MM.1S (cell line): ENCODE measurements at regions not wholly inside any gene's neighbourhood (a gene's known extent, or its start where the extent isn't known, plus 50 kb on each side); places are given as distances from the start of the nearest gene placed in this dataset.

Experiments used
- DNase-seq: peaks from one replicate; pipeline ENCODE4 v3.0.0-alpha.2; 2015
- H2AFZ ChIP-seq: fragments of 300-600 bp; sonication (generic); 2 replicates; pipeline ENCODE4 v1.6.0; 2016; ENCODE audit warnings: antibody characterized with exemption, low read length
- H3F3A ChIP-seq: fragments of 300-600 bp; sonication (generic); 2 replicates; pipeline ENCODE4 v1.6.1; 2016; ENCODE audit warnings: mild to moderate bottlenecking, antibody characterized with exemption, low read length, moderate library complexity, mixed read lengths; ENCODE audit not compliant: insufficient read depth
- H3K27ac ChIP-seq: fragments of 300-600 bp; sonication (generic); 2 replicates; pipeline ENCODE4 v1.5.1; 2016; ENCODE audit warnings: mild to moderate bottlenecking, low read length
- H3K27me3 ChIP-seq: fragments of 300-600 bp; sonication (generic); replicated peaks from 2 replicates; pipeline ENCODE4 v1.6.0; 2016; ENCODE audit warnings: low read length; ENCODE audit not compliant: insufficient read depth
- H3K36me3 ChIP-seq: fragments of 300-600 bp; sonication (generic); replicated peaks from 2 replicates; pipeline ENCODE4 v1.6.1; 2016; ENCODE audit warnings: mild to moderate bottlenecking, low read length, mixed read lengths; ENCODE audit not compliant: insufficient read depth
- H3K4me1 ChIP-seq: fragments of 300-600 bp; sonication (generic); 2 replicates; pipeline ENCODE4 v1.6.1; 2016; ENCODE audit warnings: low read length, mixed read lengths
- H3K4me2 ChIP-seq: fragments of 300-600 bp; sonication (generic); 2 replicates; pipeline ENCODE4 v1.6.0; 2016; ENCODE audit warnings: low read depth, low read length
- H3K4me3 ChIP-seq: fragments of 300-600 bp; sonication (generic); 2 replicates; pipeline ENCODE4 v1.5.1; 2016; ENCODE audit warnings: low read length, mixed read lengths
- H3K79me2 ChIP-seq: fragments of 300-600 bp; sonication (generic); 2 replicates; pipeline ENCODE4 v1.6.1; 2016; ENCODE audit warnings: mixed run types, low read length, mixed read lengths
- H3K9ac ChIP-seq: fragments of 300-600 bp; sonication (generic); 2 replicates; pipeline ENCODE4 v1.6.1; 2016; ENCODE audit warnings: low read length, mixed read lengths
- H3K9me2 ChIP-seq: fragments of 300-600 bp; sonication (generic); replicated peaks from 2 replicates; pipeline ENCODE4 v1.6.1; 2016; ENCODE audit warnings: mild to moderate bottlenecking, low read length, mixed read lengths; ENCODE audit not compliant: insufficient read depth
- H3K9me3 ChIP-seq: fragments of 300-600 bp; sonication (generic); replicated peaks from 2 replicates; pipeline ENCODE4 v1.6.1; 2016; ENCODE audit warnings: mild to moderate bottlenecking, low read length, mixed read lengths; ENCODE audit not compliant: insufficient read depth
- H4K20me1 ChIP-seq: fragments of 300-600 bp; sonication (generic); 2 replicates; pipeline ENCODE4 v1.6.1; 2016; ENCODE audit warnings: mild to moderate bottlenecking, low read length, moderate library complexity, mixed read lengths; ENCODE audit not compliant: insufficient read depth
- CTCF ChIP-seq: fragments of 300-600 bp; sonication (generic); IDR thresholded peaks from 2 replicates; pipeline ENCODE4 v1.5.1; 2016; ENCODE audit warnings: antibody characterized with exemption, low read length, mixed read lengths
- EZH2 ChIP-seq: fragments of 300-600 bp; sonication (generic); optimal IDR thresholded peaks from 2 replicates; pipeline ENCODE3; 2017; ENCODE audit warnings: low read depth, mild to moderate bottlenecking, antibody characterized with exemption, low read length, mixed read lengths
- EZH2phosphoT487 ChIP-seq: fragments of 300-600 bp; sonication (generic); IDR thresholded peaks from 2 replicates; pipeline ENCODE4 v1.6.1; 2018; ENCODE audit warnings: antibody characterized with exemption, low read length

DNA sequence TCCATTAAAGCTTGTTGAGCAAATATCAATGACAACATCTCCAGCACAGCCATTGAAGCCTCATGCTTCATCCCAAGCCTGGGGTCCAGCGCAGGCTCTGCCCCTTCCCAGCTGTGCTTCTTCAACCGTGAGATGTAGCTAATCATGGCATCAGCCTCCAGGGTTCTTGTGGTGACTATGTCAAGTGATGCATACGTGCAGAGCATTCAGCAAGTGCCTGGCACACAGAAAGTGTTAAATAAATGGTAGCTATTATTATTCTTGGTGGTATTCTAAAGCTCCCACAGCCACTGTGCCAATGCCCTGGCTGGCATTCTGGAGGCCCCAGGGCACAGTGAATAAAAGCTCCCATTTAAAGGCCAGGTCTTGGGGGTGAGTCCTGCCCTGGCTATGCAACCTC is 146.6 kb downstream of the WDR11 start:
- H4K20me1 ChIP-seq: no peaks in the 10 kb centered on the region
- H3K4me1 ChIP-seq: no peaks in the 10 kb centered on the region
- no peak overlapping the region for H2AFZ ChIP-seq
- no peak overlapping the region for H3K4me2 ChIP-seq
- H3K9me3 ChIP-seq: no peaks in the 10 kb centered on the region
- H3K9ac ChIP-seq: no peak overlapping the region
- H3K27ac ChIP-seq: no peak overlapping the region
- H3K4me3 ChIP-seq: no peak overlapping the region
- no peaks in the 10 kb centered on the region for H3K27me3 ChIP-seq
- no peak for TF ChIP-seq EZH2phosphoT487
- TF ChIP-seq CTCF: no peak
- TF ChIP-seq EZH2: no peak
- H3K79me2 ChIP-seq: no peaks in the 10 kb centered on the region
- no peaks in the 10 kb centered on the region for H3F3A ChIP-seq
- H3K9me2 ChIP-seq: no peaks in the 10 kb centered on the region
- no peaks in the 10 kb centered on the region for H3K36me3 ChIP-seq
- DNase-seq: no peak

DNA sequence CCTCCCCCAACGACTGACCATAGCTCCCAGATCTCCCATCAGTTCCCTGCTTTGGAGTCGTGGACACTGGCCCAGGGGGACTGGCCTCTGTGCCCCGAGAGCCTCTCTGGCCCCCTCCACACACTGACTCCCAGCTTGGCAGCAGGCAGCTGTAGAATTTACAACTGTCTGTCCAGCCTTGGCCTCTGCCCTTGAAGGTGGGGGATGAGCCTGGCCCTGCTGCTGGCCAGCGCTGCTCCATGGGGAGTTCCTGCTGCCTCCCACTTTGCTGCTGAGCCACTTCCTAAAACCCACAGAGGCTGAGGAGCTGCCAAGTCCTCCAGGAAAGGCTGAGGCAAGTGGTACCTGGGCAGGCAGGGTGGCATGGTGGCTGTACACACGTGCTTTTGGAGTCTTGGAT is 147.1 kb downstream of the WDR11 start:
- no peaks in the 10 kb centered on the region for H3K36me3 ChIP-seq
- H3K4me3 ChIP-seq: no peak overlapping the region
- H3K4me1 ChIP-seq: no peaks in the 10 kb centered on the region
- no peaks in the 10 kb centered on the region for H3K9me2 ChIP-seq
- no peaks in the 10 kb centered on the region for H4K20me1 ChIP-seq
- H3K79me2 ChIP-seq: no peaks in the 10 kb centered on the region
- H3K9me3 ChIP-seq: no peaks in the 10 kb centered on the region
- TF ChIP-seq EZH2: no peak
- no peak for TF ChIP-seq EZH2phosphoT487
- H3F3A ChIP-seq: no peaks in the 10 kb centered on the region
- no peak overlapping the region for H2AFZ ChIP-seq
- no peaks in the 10 kb centered on the region for H3K27me3 ChIP-seq
- no peak overlapping the region for H3K9ac ChIP-seq
- H3K4me2 ChIP-seq: no peak overlapping the region
- no peak for DNase-seq
- no peak overlapping the region for H3K27ac ChIP-seq

DNA sequence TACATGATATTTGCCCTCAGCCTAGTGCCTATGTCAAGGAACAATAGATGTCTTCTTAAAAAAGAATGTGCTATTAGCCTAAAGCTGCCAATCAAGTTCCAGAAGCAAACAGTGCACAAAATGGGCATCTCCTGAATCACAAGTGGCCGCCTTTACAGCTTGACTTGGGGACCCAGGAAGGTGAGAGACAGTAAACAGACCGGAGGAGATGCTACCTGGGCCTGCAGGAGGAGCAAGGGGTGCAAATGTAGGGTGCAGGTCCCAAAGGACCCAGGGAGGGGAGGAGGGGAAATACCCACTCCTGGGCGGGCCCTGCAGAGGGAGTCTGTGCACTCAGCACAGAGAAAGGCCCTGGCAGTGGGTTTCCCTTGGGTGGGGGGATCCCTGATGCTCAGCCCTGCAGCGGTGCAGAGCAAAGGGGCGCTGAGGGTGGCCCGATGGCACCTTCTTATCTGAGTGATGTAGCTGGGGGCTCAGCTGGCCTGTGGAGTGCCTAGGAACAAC is 147.7 kb downstream of the WDR11 start:
- H3K4me3 ChIP-seq: no peak overlapping the region
- H3K9me3 ChIP-seq: no peaks in the 10 kb centered on the region
- no peaks in the 10 kb centered on the region for H3K36me3 ChIP-seq
- no peak overlapping the region for H3K9ac ChIP-seq
- no peak overlapping the region for H3K27ac ChIP-seq
- no peaks in the 10 kb centered on the region for H3K9me2 ChIP-seq
- no peaks in the 10 kb centered on the region for H3K27me3 ChIP-seq
- no peak overlapping the region for H3K4me2 ChIP-seq
- H3F3A ChIP-seq: no peaks in the 10 kb centered on the region
- H4K20me1 ChIP-seq: no peaks in the 10 kb centered on the region
- no peaks in the 10 kb centered on the region for H3K79me2 ChIP-seq
- H2AFZ ChIP-seq: no peak overlapping the region
- no peak for DNase-seq
- no peaks in the 10 kb centered on the region for H3K4me1 ChIP-seq
- TF ChIP-seq EZH2phosphoT487 (no peak), CTCF (no peak), EZH2 (no peak)

- no peak overlapping the region for H3K27ac ChIP-seq
- no peaks in the 10 kb centered on the region for H3K9me2 ChIP-seq
- no peak overlapping the region for H3K9ac ChIP-seq
- H3K27me3 ChIP-seq: no peaks in the 10 kb centered on the region
- DNase-seq: no peak
- TF ChIP-seq CTCF (no peak), EZH2 (no peak), EZH2phosphoT487 (no peak)
- no peaks in the 10 kb centered on the region for H3K9me3 ChIP-seq
- H3K79me2 ChIP-seq: no peaks in the 10 kb centered on the region
- no peaks in the 10 kb centered on the region for H3F3A ChIP-seq
- H3K36me3 ChIP-seq: no peaks in the 10 kb centered on the region
- no peak overlapping the region for H2AFZ ChIP-seq
- H3K4me3 ChIP-seq: no peak overlapping the region
- no peak overlapping the region for H3K4me2 ChIP-seq
- no peaks in the 10 kb centered on the region for H3K4me1 ChIP-seq
- H4K20me1 ChIP-seq: no peaks in the 10 kb centered on the region
Observed at GRCh38 chr10:120999868-121000267, 148.7 kb downstream of the WDR11 start.
